ENCODE measurements at regions not wholly inside any gene's neighbourhood (a gene's known extent, or its start where the extent isn't known, plus 50 kb on each side); places are given as distances from the start of the nearest gene placed in this dataset.

- Histone ChIP-seq H3K4me1 (ENCODE audit: insufficient read depth) (peaks cover 9% of the 10 kb centered on the region), H3K27ac (peak overlapping the region; percentile 31), H3K9me3 (ENCODE audit: low read depth) (no peaks in the 10 kb centered on the region), H3K4me3 (no peak overlapping the region), H3K4me2 (no peak overlapping the region), H3K9me2 (replicated peaks; ENCODE audit: insufficient read depth) (no peaks in the 10 kb centered on the region), H3K27me3 (no peaks in the 10 kb centered on the region), H2AFZ (no peak overlapping the region), H3K79me2 (no peaks in the 10 kb centered on the region), H3K36me3 (replicated peaks; ENCODE audit: insufficient read depth, low read depth) (no peaks in the 10 kb centered on the region), H4K20me1 (ENCODE audit: insufficient read depth, poor library complexity, severe bottlenecking) (no peaks in the 10 kb centered on the region)
- TF ChIP-seq EZH2 (IDR thresholded peaks at IDR 0.05; ENCODE audit: borderline replicate concordance) (no peak), EZH2phosphoT487 (IDR thresholded peaks at IDR 0.05; ENCODE audit: low read depth, severe bottlenecking, unreplicated experiment) (no peak), CTCF (IDR thresholded peaks at IDR 0.05; ENCODE audit: poor library complexity) (no peak)
- 76% methylated on average over 1 of the region's 1 CpG for WGBS (ENCODE audit: low lambda C conversion rate, missing lambda C conversion rate)
- DNase-seq (ENCODE audit: low spot score), result no peak
Observed at GRCh38 chr10:61110188-61110844, 166.3 kb upstream of the RHOBTB1 start.

DNA sequence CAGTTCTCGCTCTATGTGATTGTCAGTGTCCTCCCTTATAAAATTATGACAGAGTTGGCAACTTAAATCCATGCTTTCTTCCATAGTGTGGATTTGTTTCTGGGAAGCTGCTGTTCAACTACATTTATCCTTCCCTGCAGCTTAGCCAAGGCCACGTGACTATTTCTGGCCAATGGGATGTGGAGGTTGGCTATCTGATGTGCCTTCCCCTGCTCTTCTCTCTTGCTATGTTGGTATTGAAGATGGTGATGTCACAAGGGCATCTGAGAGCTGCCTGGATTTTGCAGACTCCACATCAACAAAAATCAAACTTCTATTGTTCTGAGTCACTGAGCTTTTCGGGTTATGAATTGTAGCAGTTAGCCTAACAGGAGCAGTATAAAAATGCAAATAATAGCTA lies 164.9 kb upstream of the RHOBTB1 start:
- no peak for DNase-seq (ENCODE audit: low spot score)
- 93% methylated on average over 3 of the region's 3 CpGs for WGBS (ENCODE audit: low lambda C conversion rate, missing lambda C conversion rate)
- no peak overlapping the region for H3K4me2 ChIP-seq
- no peaks in the 10 kb centered on the region for H3K79me2 ChIP-seq
- H2AFZ ChIP-seq, result no peak overlapping the region
- H3K27me3 ChIP-seq, result no peaks in the 10 kb centered on the region
- H3K36me3 ChIP-seq (replicated peaks; ENCODE audit: insufficient read depth, low read depth), result no peaks in the 10 kb centered on the region
- H3K9me2 ChIP-seq (replicated peaks; ENCODE audit: insufficient read depth), result no peaks in the 10 kb centered on the region
- no peak overlapping the region for H3K4me3 ChIP-seq
- no peaks in the 10 kb centered on the region for H4K20me1 ChIP-seq (ENCODE audit: insufficient read depth, poor library complexity, severe bottlenecking)
- no peak overlapping the region for H3K27ac ChIP-seq
- H3K4me1 ChIP-seq (ENCODE audit: insufficient read depth), result peaks cover 9% of the 10 kb centered on the region
- no peak for TF ChIP-seq CTCF (IDR thresholded peaks at IDR 0.05; ENCODE audit: poor library complexity)
- no peak for TF ChIP-seq EZH2phosphoT487 (IDR thresholded peaks at IDR 0.05; ENCODE audit: low read depth, severe bottlenecking, unreplicated experiment)
- TF ChIP-seq EZH2 (IDR thresholded peaks at IDR 0.05; ENCODE audit: borderline replicate concordance), result no peak
- no peaks in the 10 kb centered on the region for H3K9me3 ChIP-seq (ENCODE audit: low read depth)

DNA sequence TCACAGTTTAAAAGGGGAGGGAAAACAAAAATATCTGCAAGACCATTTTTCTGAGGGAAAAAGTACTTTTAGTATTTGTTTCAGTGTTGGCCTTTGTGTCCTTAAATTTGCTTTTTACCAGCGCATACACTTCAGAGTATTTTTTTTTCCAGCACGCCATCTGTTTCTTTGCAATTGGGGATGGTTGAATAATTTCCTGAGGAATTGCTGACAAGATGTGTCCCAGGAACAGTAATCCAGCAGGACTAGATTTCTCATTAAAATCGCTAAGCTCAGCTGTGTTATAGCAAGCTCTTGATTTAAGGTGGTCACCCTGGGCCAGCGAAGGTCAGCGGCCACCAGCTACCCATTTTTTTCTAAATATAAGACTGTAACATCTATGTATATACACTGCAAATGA lies 156.9 kb upstream of the RHOBTB1 start:
- no peak for TF ChIP-seq CTCF (IDR thresholded peaks at IDR 0.05; ENCODE audit: poor library complexity)
- TF ChIP-seq EZH2 (IDR thresholded peaks at IDR 0.05; ENCODE audit: borderline replicate concordance), result no peak
- no peak for TF ChIP-seq EZH2phosphoT487 (IDR thresholded peaks at IDR 0.05; ENCODE audit: low read depth, severe bottlenecking, unreplicated experiment)
- no peaks in the 10 kb centered on the region for H4K20me1 ChIP-seq (ENCODE audit: insufficient read depth, poor library complexity, severe bottlenecking)
- H3K27me3 ChIP-seq, result no peaks in the 10 kb centered on the region
- whole genome bisulfite sequencing (ENCODE audit: low lambda C conversion rate, missing lambda C conversion rate), result 86% methylated on average over 5 of the region's 5 CpGs
- no peak for DNase-seq (ENCODE audit: low spot score)
- no peaks in the 10 kb centered on the region for H3K9me2 ChIP-seq (replicated peaks; ENCODE audit: insufficient read depth)
- H3K4me1 ChIP-seq (ENCODE audit: insufficient read depth), result no peaks in the 10 kb centered on the region
- no peaks in the 10 kb centered on the region for H3K79me2 ChIP-seq
- H3K9me3 ChIP-seq (ENCODE audit: low read depth), result no peaks in the 10 kb centered on the region
- no peak overlapping the region for H3K27ac ChIP-seq
- no peak overlapping the region for H3K4me2 ChIP-seq
- H3K4me3 ChIP-seq, result no peak overlapping the region
- H2AFZ ChIP-seq, result no peak overlapping the region
- no peaks in the 10 kb centered on the region for H3K36me3 ChIP-seq (replicated peaks; ENCODE audit: insufficient read depth, low read depth)
